GM23248 (cell line): ENCODE measurements at regions not wholly inside any gene's neighbourhood (a gene's known extent, or its start where the extent isn't known, plus 50 kb on each side); places are given as distances from the start of the nearest gene placed in this dataset.

Experiments
- DNase-seq: peaks from one replicate; pipeline ENCODE4 v3.0.0-alpha.2; 2015
- H2AFZ ChIP-seq: fragments of 200-600 bp; sonication (generic); 2 replicates; pipeline ENCODE4 v1.6.1; 2016; ENCODE audit warnings: antibody characterized with exemption
- H3F3A ChIP-seq: fragments of 200-600 bp; sonication (generic); 2 replicates; pipeline ENCODE4 v1.6.1; 2016; ENCODE audit warnings: mild to moderate bottlenecking, antibody characterized with exemption, mixed run types; ENCODE audit not compliant: insufficient read depth
- H3K27ac ChIP-seq: fragments of 200-600 bp; sonication (generic); 2 replicates; pipeline ENCODE4 v1.5.1; 2016; ENCODE audit warnings: mild to moderate bottlenecking
- H3K27me3 ChIP-seq: fragments of 200-600 bp; sonication (generic); replicated peaks from 2 replicates; pipeline ENCODE4 v1.6.1; 2016; ENCODE audit warnings: mild to moderate bottlenecking; ENCODE audit not compliant: insufficient read depth
- H3K36me3 ChIP-seq: fragments of 200-600 bp; sonication (generic); 2 replicates; pipeline ENCODE4 v1.6.1; 2016; ENCODE audit warnings: low read depth, mild to moderate bottlenecking
- H3K4me1 ChIP-seq: fragments of 200-600 bp; sonication (generic); 2 replicates; pipeline ENCODE4 v1.6.1; 2016; ENCODE audit warnings: mild to moderate bottlenecking; ENCODE audit not compliant: insufficient read depth
- H3K4me2 ChIP-seq: fragments of 200-600 bp; sonication (generic); one replicate; pipeline ENCODE4 v1.6.1; 2016; ENCODE audit warnings: mild to moderate bottlenecking; ENCODE audit not compliant: unreplicated experiment
- H3K4me3 ChIP-seq: fragments of 200-600 bp; sonication (generic); 2 replicates; pipeline ENCODE4 v1.5.1; 2016; ENCODE audit warnings: mild to moderate bottlenecking
- H3K79me2 ChIP-seq: fragments of 200-600 bp; sonication (generic); 2 replicates; pipeline ENCODE4 v1.6.1; 2016; ENCODE audit warnings: mild to moderate bottlenecking; ENCODE audit not compliant: insufficient read depth
- H3K9ac ChIP-seq: fragments of 200-600 bp; sonication (generic); 2 replicates; pipeline ENCODE4 v1.6.1; 2016; ENCODE audit warnings: mild to moderate bottlenecking
- H3K9me2 ChIP-seq: fragments of 200-600 bp; sonication (generic); 2 replicates; pipeline ENCODE4 v1.6.1; 2016; ENCODE audit warnings: mixed run types, mild to moderate bottlenecking, moderate library complexity; ENCODE audit not compliant: insufficient read depth
- H3K9me3 ChIP-seq: fragments of 200-600 bp; sonication (generic); one replicate; pipeline ENCODE4 v1.6.1; 2017; ENCODE audit warnings: low read depth
- H4K20me1 ChIP-seq: fragments of 200-600 bp; sonication (generic); 2 replicates; pipeline ENCODE4 v1.6.0; 2016; ENCODE audit not compliant: insufficient read depth
- EZH2 ChIP-seq: fragments of 200-600 bp; sonication (generic); IDR thresholded peaks from 2 replicates; pipeline ENCODE4 v1.6.1; 2018; ENCODE audit warnings: antibody characterized with exemption, mild to moderate bottlenecking; ENCODE audit not compliant: insufficient read depth, poor library complexity, severe bottlenecking
- EZH2phosphoT487 ChIP-seq: fragments of 200-600 bp; sonication (generic); IDR thresholded peaks from 2 replicates; pipeline ENCODE4 v1.6.1; 2018; ENCODE audit warnings: antibody characterized with exemption, moderate library complexity, mild to moderate bottlenecking, low read depth; ENCODE audit not compliant: insufficient read depth
- WGBS, 2 experiments: methylation state at CpG; one replicate each; pipeline ENCODE4 v1.1.6; 2015 to 2017; ENCODE audit warnings: low lambda C conversion rate in 2 of 2, low coverage in 1 of 2; ENCODE audit errors: missing lambda C conversion rate in 2 of 2; 5-methylcytosine and 5-hydroxymethylcytosine counted together
- in situ Hi-C: fragments of 300-500 bp; cut with MboI; formaldehyde crosslinking; loops from 2 replicates; pipeline ENCODE4 v1.15.0; 2020

GRCh38 chr13:111515307-111515617 is 194.8 kb downstream of the TEX29 start:
- DNase-seq = no peak
- no peak overlapping the region for H3K4me2 ChIP-seq
- H2AFZ ChIP-seq = no peak overlapping the region
- H3K9me2 ChIP-seq = no peaks in the 10 kb centered on the region
- H3F3A ChIP-seq = no peaks in the 10 kb centered on the region
- no peak overlapping the region for H3K4me3 ChIP-seq
- H4K20me1 ChIP-seq = no peaks in the 10 kb centered on the region
- 0 out of 2 replicates have a peak, but pooled peaks cover 6% of the 10 kb centered on the region for H3K27me3 ChIP-seq
- no peaks in the 10 kb centered on the region for H3K9me3 ChIP-seq
- no peaks in the 10 kb centered on the region for H3K79me2 ChIP-seq
- no peak overlapping the region for H3K27ac ChIP-seq
- in situ Hi-C loops = no loop called here
- no peaks in the 10 kb centered on the region for H3K36me3 ChIP-seq
- TF ChIP-seq EZH2phosphoT487 (no peak), EZH2 (no peak)
- H3K9ac ChIP-seq = no peak overlapping the region
- WGBS, 2 experiments = 30 to 43% methylated on average over 1 to 3 of the region's 3 CpGs
- no peaks in the 10 kb centered on the region for H3K4me1 ChIP-seq

GRCh38 chr13:111515635-111516034 is 195.2 kb downstream of the TEX29 start:
- no peak for DNase-seq
- Histone ChIP-seq H3K79me2 (no peaks in the 10 kb centered on the region), H3K36me3 (no peaks in the 10 kb centered on the region), H3K27me3 (0 out of 2 replicates have a peak, but pooled peaks cover 6% of the 10 kb centered on the region), H3F3A (no peaks in the 10 kb centered on the region), H3K27ac (no peak overlapping the region), H3K9me3 (no peaks in the 10 kb centered on the region), H3K4me1 (no peaks in the 10 kb centered on the region), H3K4me2 (no peak overlapping the region), H3K9me2 (no peaks in the 10 kb centered on the region), H3K9ac (no peak overlapping the region), H4K20me1 (no peaks in the 10 kb centered on the region), H3K4me3 (no peak overlapping the region), H2AFZ (no peak overlapping the region)
- in situ Hi-C loops = no loop called here
- TF ChIP-seq EZH2 (no peak), EZH2phosphoT487 (no peak)
- WGBS, 2 experiments = 30 to 36% methylated on average over 13 to 16 of the region's 16 CpGs

- H3K36me3 ChIP-seq = no peaks in the 10 kb centered on the region
- in situ Hi-C loops = no loop called here
- no peak for DNase-seq
- no peak overlapping the region for H3K9ac ChIP-seq
- H3K27ac ChIP-seq = no peak overlapping the region
- H3K27me3 ChIP-seq = 0 out of 2 replicates have a peak, but pooled peaks cover 6% of the 10 kb centered on the region
- H3K9me2 ChIP-seq = no peaks in the 10 kb centered on the region
- 14 to 16% methylated on average over 28 of the region's 28 CpGs for WGBS, 2 experiments
- H2AFZ ChIP-seq = no peak overlapping the region
- TF ChIP-seq EZH2 (no peak), EZH2phosphoT487 (no peak)
- no peaks in the 10 kb centered on the region for H3K9me3 ChIP-seq
- no peaks in the 10 kb centered on the region for H3K4me1 ChIP-seq
- H3K4me3 ChIP-seq = no peak overlapping the region
- no peaks in the 10 kb centered on the region for H3F3A ChIP-seq
- no peak overlapping the region for H3K4me2 ChIP-seq
- H4K20me1 ChIP-seq = no peaks in the 10 kb centered on the region
- no peaks in the 10 kb centered on the region for H3K79me2 ChIP-seq
Observed at GRCh38 chr13:111516712-111517640, 196.5 kb downstream of the TEX29 start.

GRCh38 chr13:111517641-111518010 is 197.2 kb downstream of the TEX29 start:
- Histone ChIP-seq H3K27me3 (0 out of 2 replicates have a peak, but pooled peaks cover 6% of the 10 kb centered on the region), H3K9ac (no peak overlapping the region), H3K9me3 (no peaks in the 10 kb centered on the region), H3K79me2 (no peaks in the 10 kb centered on the region), H3K4me1 (no peaks in the 10 kb centered on the region), H3F3A (no peaks in the 10 kb centered on the region), H3K4me2 (no peak overlapping the region), H3K4me3 (no peak overlapping the region), H3K9me2 (no peaks in the 10 kb centered on the region), H3K27ac (no peak overlapping the region), H3K36me3 (no peaks in the 10 kb centered on the region), H4K20me1 (no peaks in the 10 kb centered on the region), H2AFZ (no peak overlapping the region)
- 47 to 63% methylated on average over 3 to 8 of the region's 10 CpGs for WGBS, 2 experiments
- TF ChIP-seq EZH2 = no peak
- TF ChIP-seq EZH2phosphoT487 = no peak
- in situ Hi-C loops = no loop called here
- no peak for DNase-seq
